ENCODE measurements at regions not wholly inside any gene's neighbourhood (a gene's known extent, or its start where the extent isn't known, plus 50 kb on each side); places are given as distances from the start of the nearest gene placed in this dataset.
"Not testable (repeated sequence)": the region's sequence is repeated elsewhere in the genome, so short reads cannot be mapped to it uniquely, and the experiment has no call there.

DNA sequence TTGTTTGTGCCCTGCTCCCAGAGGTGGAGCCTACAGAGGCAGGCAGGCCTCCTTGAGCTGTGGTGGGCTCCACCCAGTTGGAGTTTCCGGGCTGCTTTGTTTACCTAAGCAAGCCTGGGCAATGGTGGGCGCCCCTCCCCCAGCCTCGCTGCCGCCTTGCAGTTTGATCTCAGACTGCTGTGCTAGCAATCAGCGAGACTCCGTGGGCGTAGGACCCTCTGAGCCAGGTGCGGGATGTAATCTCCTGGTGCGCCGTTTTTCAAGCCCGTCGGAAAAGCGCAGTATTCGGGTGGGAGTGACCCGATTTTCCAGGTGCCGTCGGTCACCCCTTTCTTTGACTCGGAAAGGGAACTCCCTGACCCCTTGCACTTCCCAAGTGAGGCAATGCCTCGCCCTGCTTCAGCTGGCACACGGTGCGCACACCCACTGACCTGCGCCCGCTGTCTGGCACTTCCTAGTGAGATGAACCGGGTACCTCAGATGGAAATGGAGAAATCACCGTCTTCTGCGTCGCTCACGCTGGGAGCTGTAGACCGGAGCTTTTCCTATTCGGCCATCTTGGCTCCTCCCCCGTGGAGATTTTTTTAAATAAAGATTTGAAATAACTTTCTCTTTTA is 189.2 kb upstream of the WSB1 start:
- DNase-seq = not testable (repeated sequence)

DNA sequence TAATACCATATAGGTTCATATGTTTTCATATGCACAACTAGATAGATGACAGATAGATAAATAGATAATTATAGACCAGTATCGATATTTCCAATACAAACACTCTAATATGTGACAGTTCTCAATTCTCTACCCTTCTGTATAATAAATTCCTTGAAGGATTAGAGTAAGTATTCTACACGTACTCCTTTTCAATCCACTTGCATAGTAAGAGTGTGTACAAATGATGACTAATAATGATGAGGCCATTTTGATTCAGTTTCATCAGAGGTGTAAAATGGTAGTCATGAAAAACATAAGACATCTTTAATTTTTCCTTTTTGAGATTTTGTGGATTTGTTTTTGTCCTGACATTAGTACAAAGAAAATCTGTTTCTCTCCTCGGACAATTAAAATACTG is 188.3 kb upstream of the WSB1 start:
- DNase-seq = no peak

DNA sequence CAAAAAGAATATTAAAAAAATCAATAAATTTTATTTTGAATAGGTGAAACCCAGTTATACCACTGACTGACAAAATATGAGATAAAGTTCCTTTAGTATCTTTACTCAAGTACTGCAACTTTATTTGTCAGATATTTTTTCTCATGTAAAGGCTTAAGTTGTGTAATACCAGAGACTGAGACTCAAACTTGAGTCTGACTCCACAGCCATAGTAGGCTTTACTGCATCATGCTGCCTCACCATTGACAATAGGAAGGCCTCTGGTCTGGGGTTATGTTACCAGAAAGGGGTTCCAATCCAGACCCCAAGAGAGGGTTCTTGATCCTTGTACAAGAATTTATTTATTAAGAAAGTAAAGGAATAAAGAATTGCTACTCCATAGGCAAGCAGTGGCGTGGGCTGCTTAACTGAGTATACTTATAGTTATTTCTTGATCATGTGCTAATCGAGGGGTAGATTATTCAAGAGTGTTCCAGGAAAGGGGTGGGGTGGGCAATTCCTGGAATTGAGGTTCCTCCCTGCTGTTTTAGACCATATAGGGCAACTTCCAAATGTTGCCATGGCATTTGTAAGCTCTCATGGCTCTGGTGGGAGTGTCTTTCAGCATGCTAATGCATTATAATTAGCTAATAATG is 187.4 kb upstream of the WSB1 start:
- no peak for DNase-seq

DNA sequence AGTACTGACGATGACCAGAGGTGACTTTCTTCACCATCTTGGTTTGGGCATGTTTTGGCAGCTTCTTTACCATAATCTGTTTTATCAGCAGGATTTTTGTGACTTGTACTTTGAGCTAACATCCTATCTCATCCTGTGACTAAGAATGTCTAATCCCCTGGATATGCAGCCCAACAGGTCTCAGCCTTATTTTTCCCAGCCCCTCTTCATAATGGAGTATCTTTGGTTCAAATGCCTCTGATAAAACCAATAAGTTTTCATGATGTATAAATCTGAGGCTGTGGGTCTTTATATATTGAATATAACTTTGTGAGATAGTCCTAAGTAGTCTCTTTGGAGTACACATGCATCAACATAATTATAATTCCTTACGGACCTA is 186.9 kb upstream of the WSB1 start:
- no peak for DNase-seq

DNA sequence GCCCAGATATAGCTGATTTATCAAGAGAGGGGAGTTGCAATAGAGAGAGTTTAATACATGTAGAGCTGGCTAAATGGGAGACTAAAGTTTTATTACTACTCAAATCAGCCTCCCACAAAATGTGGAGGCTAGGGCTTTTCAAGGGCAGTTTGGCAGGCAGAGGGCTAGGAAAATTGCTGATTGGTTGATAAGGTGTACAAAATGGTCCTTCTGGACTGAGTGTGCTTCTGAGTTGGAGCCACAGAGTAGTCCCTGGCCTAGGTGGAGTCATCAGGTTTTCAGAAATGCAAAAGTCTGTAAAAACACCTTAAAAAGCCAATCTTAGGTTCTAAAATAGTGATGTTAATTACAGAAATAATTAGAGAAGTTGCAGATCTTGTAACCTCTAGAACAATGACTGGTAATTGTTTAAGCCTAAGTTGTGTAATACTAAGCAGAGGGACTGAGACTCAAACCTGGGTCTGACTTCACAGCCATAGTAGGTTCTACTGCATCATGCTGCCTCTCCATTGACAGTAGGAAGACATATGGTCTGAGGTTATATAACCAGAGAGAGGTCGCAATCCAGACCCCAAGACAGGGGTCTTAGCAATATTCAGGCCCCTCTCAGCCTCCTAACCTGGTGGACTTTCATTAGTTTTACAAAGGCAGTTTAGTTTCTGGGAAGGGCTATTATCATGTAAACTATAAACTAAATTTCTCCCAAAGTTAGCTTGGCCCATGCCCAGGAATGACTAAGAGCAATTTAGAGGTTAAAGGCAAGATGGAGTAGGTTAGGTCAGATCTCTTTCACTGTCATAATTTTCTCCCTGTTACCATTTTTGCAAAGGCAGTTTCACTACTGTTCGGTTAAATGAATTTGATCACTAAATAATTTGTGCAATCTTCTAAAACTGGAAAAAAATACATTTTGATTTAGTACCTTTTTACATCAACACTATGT is 186.3 kb upstream of the WSB1 start:
- DNase-seq = not testable (repeated sequence)

DNA sequence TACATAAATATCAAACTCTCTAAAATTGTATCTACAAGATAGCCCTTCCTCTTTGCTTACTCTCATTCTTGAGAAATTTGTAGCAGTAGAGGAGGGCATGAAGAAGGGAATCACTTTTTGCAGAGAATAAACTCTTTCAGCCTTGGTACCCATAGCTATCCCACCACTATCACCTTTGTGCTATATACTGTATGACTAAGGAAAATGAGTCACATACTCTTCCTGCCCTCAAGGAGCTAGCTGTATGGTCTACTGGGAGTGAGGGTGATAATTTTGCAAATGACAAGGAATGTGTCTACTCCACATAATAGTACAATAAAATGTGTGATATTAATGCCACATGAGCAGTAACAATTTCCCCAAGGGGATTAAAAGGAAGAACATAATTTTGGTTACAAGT is 184.6 kb upstream of the WSB1 start:
- DNase-seq = no peak

DNA sequence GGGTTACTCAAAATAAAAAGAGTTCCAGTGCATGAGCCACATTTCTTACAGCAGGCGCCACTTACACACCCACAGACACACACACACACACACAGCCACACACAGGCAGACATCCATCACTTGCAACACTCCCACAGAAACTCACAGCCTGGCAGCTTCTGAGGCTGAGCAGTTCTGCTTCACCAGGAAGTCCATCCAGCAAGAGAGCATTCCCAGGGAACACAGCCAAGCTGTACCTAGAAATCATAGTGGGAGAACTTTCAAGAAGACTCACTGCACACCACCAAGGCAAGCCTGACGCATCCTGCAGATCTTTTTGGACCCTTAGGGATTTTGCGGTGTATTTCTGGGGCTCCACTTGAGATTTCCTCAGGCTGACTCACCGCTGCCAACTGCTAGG is 140.9 kb upstream of the WSB1 start:
- DNase-seq = no peak

DNA sequence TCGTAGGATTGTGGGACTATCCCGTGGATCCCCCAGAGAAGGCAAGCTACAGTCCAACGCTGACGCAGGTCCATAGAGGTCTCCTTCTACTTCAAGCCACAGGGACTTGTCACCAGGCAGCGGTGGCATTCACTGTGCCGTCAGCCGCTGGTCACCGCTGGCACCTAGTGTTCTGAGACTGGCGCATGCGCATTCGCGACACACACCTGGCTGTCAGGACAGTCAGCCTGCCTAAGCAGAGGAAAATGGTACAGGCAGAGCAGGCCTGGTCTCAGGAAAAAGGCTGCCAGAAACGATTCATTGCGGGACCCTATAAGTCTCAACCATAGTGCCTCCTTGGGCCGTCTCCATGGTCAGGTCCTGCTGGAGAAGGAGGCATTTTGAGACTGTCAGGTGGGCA is 138.0 kb upstream of the WSB1 start:
- DNase-seq = no peak

DNA sequence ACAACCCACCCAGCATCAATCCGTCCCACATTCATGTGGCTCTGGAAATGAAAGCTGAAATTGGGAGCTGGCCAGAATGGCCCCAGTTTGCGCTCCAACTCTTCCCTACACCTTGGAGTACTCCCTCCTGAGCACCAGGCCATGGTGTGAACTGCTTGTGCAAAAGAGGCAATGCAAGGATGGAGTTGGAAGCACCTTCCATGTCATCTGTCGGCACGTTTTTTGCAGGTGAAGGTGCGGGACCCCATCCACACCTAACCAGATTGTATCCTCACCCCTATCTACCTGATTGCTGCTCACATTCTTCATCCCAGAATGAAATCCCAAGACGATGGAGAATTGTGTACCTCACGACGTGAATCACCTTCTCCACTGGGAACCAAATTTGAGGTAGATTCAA is 136.6 kb upstream of the WSB1 start:
- DNase-seq = no peak

DNA sequence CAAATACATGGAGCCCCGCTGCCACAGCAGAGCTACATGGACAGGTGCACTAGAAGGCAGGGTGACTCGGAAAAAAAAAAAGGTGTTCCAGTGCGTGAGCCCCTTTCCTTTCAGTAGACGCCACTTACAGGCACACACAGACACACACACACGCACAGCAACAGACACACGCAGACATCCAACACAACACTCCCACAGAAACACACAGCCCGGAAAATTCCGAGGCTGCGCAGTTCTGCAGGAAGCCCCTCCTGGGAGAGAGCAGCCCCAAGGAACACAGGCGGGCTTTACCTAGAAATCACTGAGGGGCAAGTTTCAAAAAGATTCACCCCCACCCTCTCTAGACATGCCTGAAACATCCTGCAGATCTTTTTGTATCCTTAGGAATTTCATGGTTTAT is 136.0 kb upstream of the WSB1 start:
- no peak for DNase-seq

DNA sequence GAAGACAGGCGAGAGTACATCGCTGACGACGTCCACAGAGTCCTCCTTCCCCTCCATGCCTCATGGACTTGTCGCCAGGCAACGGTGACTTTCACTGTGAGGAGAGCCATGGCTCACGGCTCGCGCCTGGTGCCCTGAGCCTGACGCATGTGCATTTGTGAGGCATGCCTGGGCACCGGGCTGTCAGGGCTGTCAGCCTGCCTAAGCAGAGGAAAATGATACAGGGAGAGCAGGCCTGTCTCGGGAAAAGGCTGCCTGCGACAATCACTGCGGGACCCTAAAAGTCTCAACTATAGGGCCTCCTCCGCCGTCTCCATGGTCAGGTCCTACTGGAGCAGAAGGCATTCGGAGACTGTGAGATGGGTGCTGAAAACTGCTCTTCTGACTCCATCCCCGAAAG is 135.5 kb upstream of the WSB1 start:
- DNase-seq = no peak

DNA sequence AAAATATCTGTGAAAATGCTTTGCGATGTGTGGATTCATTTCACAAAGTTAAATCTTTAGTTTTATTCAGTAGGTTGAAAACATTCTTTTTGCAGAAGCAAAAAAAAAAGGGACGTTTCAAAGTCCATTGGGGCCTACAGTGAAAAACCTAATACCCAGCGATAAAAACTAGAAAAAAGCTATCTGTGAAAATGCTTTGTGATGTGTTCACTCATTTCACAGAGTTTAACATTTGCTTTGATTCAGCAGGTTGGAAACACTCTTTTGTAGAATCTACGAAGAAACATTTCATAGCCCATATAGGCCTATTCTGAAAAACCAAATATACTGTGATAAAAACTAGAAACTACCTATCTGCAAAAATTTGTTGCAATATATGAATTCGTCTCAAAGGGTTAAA is 113.6 kb upstream of the WSB1 start:
- DNase-seq = no peak

DNA sequence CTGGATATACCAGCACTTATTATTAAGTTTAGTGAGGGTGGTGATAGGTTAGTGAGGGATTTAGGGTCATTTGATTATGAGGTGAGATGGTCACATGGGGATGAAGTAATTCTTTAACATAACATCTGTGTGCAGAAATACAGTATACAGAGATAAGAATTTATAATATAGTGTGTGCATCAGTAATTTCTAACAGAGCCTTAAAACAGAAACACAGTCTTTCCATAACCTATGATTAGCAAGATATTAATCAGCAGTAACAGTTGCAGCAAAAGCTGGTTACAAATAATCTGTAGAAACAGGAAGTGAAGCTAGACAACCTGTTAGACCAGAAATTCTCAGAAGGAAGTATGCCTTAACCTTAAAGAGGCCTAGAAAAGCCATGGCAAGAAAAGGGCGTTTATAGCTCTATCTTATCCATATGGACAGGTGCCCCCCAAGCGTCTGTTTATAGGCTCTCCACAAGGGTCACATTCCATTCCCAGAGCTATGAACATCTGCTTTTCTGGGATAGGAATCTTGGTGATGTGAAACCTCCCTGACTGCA is 112.5 kb upstream of the WSB1 start:
- DNase-seq = not testable (repeated sequence)

DNA sequence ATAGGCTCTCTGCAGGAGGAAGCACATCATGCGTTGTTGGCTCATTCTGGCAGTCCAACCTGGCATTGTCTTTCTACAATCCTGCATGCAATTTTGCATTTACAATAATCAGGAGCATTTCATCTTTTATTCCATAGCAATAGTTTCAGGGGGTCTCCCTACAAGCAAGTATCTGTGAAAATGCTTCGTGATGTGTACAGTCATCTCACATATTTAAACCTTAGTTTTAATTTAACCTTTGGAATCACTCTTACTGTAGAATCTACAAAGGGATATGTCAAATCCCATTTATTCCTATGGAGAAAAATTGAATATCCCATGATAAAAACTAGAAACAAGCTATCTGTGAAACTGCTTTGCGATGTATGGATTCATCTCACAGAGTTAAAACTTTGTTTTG is 112.0 kb upstream of the WSB1 start:
- no peak for DNase-seq

DNA sequence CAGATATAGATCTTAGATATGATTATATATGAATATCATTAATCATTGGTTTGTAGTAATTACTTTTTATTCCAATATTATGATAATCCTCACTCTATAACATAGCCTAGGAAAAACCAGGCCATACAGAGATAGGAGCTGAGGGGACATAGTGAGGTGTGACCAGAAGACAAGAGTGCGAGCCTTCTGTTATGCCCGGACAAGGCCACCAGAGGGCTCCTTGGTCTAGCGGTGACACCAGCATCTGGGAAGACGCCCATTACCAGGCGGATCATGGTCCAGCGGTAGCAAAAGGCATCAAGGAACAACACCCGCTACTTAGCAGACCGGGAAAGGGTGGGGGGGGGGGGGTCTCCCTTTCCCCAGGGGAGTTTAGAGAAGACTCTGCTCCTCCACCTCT is 96.4 kb upstream of the WSB1 start:
- DNase-seq = not testable (repeated sequence)

DNA sequence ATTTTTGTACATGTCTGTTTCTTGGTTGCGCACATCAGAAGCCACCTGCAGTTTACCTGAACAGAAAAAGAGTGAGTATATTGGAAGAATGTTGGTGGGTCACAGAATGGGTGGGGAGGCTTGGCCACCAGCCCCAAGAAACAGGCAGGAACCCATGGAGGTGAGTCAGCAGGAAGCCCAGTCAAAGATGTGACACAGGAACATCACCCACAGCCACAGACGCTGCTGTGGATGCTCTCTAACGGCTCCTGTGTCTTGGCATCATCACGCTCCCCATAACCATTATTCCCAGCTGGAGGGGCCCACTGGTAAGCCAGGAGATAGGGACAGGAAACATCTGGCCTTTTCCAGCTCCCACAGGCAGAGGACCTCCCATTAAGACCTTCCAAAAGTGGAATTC is 94.0 kb upstream of the WSB1 start:
- DNase-seq = no peak

DNA sequence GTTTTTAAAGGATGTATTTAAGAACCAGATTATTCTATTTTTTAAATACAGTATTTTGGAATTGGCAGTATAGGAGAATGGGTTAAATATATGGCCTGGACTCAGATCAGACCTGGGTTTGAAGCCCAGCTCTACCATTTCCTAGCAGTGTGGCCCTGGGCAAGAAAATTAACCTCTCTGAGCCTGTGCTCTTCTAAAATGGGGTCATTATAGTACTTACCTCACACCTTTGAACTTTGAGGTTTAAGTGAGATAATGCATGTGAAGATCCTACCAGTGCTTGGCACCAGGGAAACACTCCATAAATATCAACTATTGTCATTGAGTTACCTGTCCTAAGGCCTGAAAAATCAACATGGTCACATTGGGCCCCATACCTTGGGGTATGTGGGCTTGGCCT is 93.4 kb upstream of the WSB1 start:
- no peak for DNase-seq

DNA sequence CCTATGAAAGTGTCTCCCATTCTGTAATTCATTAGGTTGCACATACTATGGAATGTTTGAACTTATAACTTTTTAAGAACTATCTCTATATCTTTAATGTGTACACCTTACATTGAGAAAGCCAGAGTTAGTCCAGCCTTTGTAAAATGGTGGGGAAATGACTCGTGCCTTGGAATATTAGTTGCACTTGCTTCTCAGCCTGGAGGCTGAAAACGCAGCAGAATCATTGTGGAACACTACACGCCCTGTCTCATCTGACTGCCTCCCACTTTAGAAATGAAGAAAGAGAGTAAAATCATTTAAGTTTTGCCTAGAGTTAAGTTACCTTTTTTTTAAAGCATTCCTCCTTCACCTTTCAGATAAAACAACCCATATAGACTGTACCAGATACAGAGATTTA is 90.7 kb upstream of the WSB1 start:
- no peak for DNase-seq

DNA sequence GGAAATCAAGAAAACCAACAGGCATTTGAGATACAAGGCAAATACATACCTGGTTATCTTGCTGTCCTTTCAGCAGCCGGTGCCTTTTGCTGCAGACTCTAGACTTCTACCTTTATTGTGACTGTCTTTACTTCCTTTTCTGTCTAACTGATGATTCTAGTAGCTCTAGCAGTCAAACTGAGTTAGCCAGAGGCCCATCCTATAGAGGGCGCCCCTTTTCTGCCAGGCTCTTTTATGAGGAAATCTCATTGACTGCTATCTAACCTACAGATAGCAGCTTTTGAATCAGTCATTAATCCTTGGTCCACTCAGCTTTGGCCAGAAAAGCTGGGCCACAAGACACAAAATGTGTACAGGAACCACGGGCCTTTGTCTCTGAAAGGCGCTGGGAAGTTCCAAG is 87.5 kb upstream of the WSB1 start:
- no peak for DNase-seq

DNA sequence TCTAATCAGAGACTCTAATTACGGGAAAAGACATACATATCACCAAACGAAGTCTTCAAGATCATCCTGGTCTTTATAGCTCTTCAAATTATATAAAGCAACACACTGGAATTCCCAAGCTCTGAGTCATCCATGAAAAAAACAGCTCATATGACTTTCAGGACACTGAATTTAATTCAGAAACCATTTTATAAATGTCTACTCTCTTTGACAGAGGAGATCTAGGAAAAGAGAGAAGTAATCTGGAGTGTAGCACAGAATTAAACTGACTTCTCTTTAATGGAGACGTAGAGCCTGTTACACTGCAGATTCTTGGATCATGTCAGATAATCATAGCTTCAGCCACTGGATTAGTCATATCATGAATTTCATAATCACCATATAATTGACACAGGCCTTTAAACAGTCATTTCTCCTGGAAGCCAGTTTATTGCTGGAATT is 86.8 kb upstream of the WSB1 start:
- no peak for DNase-seq

DNA sequence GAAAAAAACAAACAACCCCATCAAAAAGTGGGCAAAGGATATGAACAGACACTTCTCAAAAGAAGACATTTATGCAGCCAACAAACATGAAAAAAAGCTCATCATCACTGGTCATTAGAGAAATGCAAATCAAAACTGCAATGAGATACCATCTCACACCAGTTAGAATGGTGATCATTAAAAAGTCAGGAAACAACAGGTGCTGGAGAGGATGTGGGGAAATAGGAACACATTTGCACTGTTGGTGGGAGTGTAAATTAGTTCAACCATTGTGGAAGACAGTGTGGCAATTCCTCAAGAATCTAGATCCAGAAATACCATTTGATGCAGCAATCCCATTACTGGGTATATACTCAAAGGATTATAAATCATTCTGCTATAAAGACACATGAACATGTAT is 85.5 kb upstream of the WSB1 start:
- not testable (repeated sequence) for DNase-seq

DNA sequence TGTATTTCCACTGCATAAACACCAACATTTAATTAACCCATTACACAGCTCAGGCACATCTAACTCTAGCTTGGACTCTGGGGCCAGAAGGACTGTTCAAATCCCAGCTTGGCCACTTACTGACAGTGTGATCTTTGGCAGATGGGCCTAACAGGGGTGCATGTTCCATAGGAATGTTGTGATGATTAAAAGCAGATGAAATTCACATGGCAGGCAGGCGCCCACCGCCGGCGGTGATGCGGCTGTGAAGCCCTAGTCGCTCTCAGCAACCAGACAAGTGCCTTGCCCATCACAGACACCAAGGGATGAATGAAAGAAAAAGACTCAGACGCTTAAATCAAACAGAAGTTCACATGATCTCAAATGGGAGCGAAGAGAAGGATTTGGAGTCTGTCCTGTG is 84.6 kb upstream of the WSB1 start:
- DNase-seq = no peak

DNA sequence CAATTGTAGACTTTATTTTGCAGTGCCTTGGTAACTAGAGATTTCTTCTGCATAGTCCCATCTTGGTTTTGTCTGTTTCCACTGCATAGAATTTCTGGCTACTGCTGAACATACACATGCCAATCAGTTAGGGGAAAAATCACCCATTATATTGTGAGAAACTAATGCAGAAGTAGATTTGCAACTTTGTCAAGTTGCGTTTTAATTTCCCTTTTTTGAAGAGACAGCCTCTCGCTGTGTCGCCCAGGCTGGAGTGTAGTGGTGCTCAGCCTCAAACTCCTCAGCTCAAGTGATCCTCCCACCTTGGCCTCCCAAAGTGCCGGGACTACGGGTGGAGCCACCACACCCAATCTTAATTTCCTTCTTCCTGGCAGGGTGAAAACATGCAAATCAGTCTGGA is 83.1 kb upstream of the WSB1 start:
- DNase-seq = not testable (repeated sequence)

DNA sequence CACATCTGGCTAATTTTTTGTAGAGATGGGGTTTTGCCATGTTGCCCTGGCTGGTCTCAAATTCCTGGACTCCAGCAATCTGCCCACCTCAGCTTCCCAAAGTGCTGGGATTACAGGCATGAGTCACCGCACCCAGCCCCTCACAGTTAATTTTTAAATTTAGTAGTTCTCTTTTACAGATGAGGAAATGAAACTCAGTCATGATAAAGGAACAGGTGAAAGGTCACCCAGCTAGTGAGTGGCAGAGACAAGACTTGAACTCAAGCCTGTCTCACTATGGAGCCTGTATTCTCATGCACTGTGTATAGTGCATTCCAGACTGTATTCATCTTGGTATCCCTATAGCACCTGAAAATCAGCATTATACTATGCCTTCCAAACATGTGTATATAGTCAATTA is 77.1 kb upstream of the WSB1 start:
- no peak for DNase-seq

All from activated CD4-positive, alpha-beta T cell treated with anti-CD3 and anti-CD28 coated beads, Interleukin-2, amount 50 U/mL, for 4 hours (primary cell).